Urinary bladder (tissue), 3 donors: ENCODE measurements at regions not wholly inside any gene's neighbourhood (a gene's known extent, or its start where the extent isn't known, plus 50 kb on each side); places are given as distances from the start of the nearest gene placed in this dataset.

Source experiments
- DNase-seq: peaks from one replicate; pipeline ENCODE4 v3.0.0-alpha.2; 2015; ENCODE audit errors: extremely low spot score
- H3K27ac ChIP-seq: one replicate; pipeline ENCODE4 v1.5.1; 2013; ENCODE audit warnings: low read depth, mild to moderate bottlenecking, moderate library complexity
- H3K36me3 ChIP-seq: one replicate; pipeline ENCODE4 v1.6.1; 2013; ENCODE audit warnings: mild to moderate bottlenecking, moderate library complexity; ENCODE audit not compliant: insufficient read depth
- H3K4me1 ChIP-seq: one replicate; pipeline ENCODE4 v1.6.1; 2013; ENCODE audit warnings: mild to moderate bottlenecking, moderate library complexity; ENCODE audit not compliant: insufficient read depth
- H3K4me3 ChIP-seq: one replicate; pipeline ENCODE4 v1.5.1; 2013; ENCODE audit warnings: low read depth, low read length
- WGBS: extraction: QIAGEN DNeasy Blood & Tissue Kit; methylation state at CpG from one replicate; pipeline ENCODE4 v1.1.7; 2013; 5-methylcytosine and 5-hydroxymethylcytosine counted together
- donor health status: healthy with polysubstance abuse.
- donor health status: healthy.

- WGBS: 85% methylated on average over 3 of the region's 3 CpGs
- no peaks in the 10 kb centered on the region for H3K36me3 ChIP-seq
- no peak overlapping the region for H3K27ac ChIP-seq
- no peak overlapping the region for H3K4me3 ChIP-seq
- no peaks in the 10 kb centered on the region for H3K4me1 ChIP-seq
- no peak for DNase-seq
These were observed 462.9 kb downstream of the COG6 start for GRCh38 chr13:40118337-40118736.

GRCh38 chr13:40119852-40120251, 464.4 kb downstream of the COG6 start:
- Histone ChIP-seq H3K36me3 (no peaks in the 10 kb centered on the region), H3K4me3 (no peak overlapping the region), H3K4me1 (no peaks in the 10 kb centered on the region), H3K27ac (no peak overlapping the region)
- no peak for DNase-seq
- WGBS: 91% methylated on average over 1 of the region's 1 CpG

DNA sequence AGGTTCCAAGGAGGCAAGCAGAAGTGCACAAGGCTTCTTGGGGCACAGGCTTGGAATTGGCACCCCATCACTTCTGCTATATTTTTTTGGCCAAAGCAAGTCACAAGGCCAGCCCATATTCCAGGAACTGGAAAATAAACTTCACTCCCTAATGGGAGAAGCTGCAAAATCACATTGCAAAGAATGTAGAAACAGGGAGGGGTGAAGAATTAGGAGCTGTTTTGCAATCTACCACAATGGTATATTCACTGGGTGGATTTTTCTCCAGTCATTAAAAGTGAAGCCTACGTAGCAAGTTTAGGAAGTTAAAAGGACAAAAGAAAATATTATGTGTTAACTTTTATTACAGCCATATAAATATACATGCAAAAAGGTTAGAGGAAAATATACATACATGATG, 464.8 kb downstream of the COG6 start:
- Histone ChIP-seq H3K4me1 (no peaks in the 10 kb centered on the region), H3K27ac (no peak overlapping the region), H3K36me3 (no peaks in the 10 kb centered on the region), H3K4me3 (no peak overlapping the region)
- 76% methylated on average over 1 of the region's 1 CpG for WGBS
- DNase-seq: no peak

DNA sequence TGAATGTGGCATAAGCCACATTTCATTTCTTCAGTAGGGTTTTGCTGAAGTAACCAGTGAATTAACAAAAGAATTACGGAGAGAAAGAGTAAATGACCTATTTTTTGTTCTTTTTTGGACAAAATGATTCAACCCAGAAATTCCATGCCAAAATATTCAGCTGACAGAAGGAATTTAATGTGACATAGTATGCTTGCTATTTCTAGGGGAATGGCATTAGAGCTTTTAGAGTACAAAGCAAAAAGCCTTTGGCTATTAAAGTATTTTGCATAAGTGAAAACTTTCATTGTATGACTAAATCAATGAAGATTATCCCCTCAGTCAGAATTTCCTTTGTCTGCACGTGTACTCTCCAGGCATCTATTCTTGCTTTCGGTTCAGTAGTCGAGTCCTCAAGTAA, 465.3 kb downstream of the COG6 start:
- Histone ChIP-seq H3K36me3 (no peaks in the 10 kb centered on the region), H3K4me1 (no peaks in the 10 kb centered on the region), H3K27ac (no peak overlapping the region), H3K4me3 (no peak overlapping the region)
- 69% methylated on average over 3 of the region's 4 CpGs for WGBS
- no peak for DNase-seq

- DNase-seq: no peak
- 65% methylated on average over 2 of the region's 2 CpGs for WGBS
- no peak overlapping the region for H3K4me3 ChIP-seq
- no peak overlapping the region for H3K27ac ChIP-seq
- H3K36me3 ChIP-seq: no peaks in the 10 kb centered on the region
- no peaks in the 10 kb centered on the region for H3K4me1 ChIP-seq
These were observed 466.3 kb downstream of the COG6 start for GRCh38 chr13:40121722-40122121.

DNA sequence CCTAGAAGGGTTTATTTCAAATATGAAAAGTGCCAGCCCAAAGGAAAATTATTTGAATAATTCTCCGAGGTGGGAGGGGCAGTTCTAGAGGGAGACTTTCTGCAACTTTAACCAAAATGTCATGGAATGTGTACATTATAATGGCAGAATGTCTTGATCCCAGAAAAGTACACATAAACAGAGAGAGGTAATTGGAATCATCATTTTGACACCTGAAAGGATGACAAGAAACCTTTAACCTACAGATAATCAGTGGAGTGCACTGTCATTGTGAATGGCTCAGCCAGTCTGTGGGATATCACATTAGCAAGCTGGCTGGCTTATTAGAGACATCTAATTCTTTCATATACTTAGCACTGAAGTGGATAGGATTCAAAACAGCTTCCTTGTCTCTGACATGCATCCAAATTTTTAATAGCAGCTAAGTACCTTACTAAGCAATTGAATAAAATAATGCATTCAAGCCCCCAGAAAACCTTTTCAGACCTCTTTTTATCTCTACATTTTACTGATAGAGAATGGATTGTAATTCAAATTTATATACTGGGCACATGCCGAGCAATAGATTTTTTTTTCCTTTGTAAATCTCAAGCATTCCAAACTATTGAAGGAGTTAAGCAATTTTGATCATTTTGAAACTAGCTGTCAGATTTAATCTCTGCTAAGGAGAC, 468.6 kb downstream of the COG6 start:
- no peak for DNase-seq

DNA sequence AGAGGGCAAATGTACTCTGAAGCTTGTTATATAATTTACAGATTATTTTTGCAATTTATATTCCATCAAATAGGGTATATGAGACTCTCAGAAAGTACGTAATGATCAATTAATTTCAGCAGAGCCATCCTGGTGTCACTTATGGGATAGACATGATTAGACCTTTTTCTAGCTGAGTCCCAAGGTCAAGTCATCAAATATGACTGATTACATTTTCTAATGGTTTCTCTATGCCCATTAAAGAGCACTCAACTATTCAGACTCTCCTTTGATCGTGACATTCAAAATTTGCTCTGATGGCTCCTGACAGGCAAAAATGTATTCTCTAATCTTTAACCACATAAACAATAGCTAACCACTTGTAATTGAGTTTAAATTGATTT, 469.2 kb downstream of the COG6 start:
- no peak for DNase-seq
- no peaks in the 10 kb centered on the region for H3K36me3 ChIP-seq
- no peak overlapping the region for H3K4me3 ChIP-seq
- no peaks in the 10 kb centered on the region for H3K4me1 ChIP-seq
- 87% methylated on average over 2 of the region's 2 CpGs for WGBS
- no peak overlapping the region for H3K27ac ChIP-seq

More for the DNA sequence above, 468.6 kb downstream of the COG6 start:
- Histone ChIP-seq H3K27ac (no peak overlapping the region), H3K4me1 (no peaks in the 10 kb centered on the region), H3K4me3 (no peak overlapping the region), H3K36me3 (no peaks in the 10 kb centered on the region)
- WGBS: 63% methylated on average over 2 of the region's 2 CpGs

DNA sequence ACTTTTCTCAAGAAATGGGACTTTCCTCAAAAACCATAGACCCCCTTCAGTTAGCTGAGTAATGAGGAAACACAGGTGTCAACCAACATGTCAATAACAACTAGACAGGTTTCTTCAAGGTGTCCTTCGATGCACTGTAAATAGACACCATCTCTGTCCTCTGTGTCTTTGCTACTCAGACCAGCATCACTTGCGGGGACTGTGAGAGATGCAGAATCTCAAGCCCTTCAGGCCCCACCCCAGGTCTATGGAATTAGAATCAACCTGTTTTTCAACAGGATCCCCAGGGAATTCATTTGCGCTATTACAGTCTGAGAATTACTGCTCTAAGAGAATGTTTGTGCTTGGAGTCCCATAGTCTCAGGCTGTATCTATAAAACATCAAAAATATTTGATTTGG, 469.9 kb downstream of the COG6 start:
- WGBS: 96% methylated on average over 3 of the region's 3 CpGs
- H3K36me3 ChIP-seq: no peaks in the 10 kb centered on the region
- no peak overlapping the region for H3K27ac ChIP-seq
- DNase-seq: no peak
- no peak overlapping the region for H3K4me3 ChIP-seq
- H3K4me1 ChIP-seq: no peaks in the 10 kb centered on the region

DNA sequence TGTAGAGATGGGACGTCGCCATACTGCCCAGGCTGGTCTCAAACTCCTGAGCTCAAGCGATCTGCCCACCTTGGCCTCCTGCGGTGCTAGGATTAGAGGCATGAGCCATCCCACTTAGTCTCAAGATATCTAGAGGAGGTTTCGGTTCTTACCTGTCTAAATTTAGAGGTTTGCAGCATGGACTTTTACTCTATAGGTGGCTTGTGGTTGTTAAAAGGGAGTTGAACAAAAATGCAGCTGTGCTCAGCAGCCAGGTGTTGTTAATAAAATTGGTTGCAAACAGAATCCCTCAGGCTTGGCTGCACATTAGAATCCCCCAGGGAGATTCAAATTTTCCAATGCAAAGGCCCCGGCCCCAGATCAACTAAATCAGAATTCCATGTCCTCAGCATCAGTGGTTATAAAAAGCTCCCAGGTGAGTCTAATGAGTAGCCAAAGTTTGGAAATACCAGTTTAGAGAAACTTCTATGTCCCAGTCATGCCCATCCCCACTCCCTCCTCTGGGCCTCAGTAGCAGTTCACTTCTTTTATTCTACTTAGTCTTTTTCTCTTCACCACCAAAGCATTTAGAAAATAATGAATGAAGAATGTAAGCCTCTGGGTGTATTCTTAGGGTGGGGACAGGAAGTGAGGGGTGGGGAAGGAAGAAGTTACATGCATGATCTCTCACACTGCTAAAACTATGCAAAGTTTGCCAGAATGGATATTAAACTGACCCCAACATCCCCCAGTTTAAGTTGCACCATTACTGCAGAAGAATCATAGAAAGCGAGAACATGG, 471.0 kb downstream of the COG6 start:
- no peak for DNase-seq
- Histone ChIP-seq H3K36me3 (no peaks in the 10 kb centered on the region), H3K27ac (no peak overlapping the region), H3K4me3 (no peak overlapping the region), H3K4me1 (no peaks in the 10 kb centered on the region)
- WGBS: 95% methylated on average over 7 of the region's 7 CpGs

- no peaks in the 10 kb centered on the region for H3K36me3 ChIP-seq
- H3K4me1 ChIP-seq: no peaks in the 10 kb centered on the region
- DNase-seq: no peak
- H3K27ac ChIP-seq: no peak overlapping the region
- no peak overlapping the region for H3K4me3 ChIP-seq
These were observed 472.0 kb downstream of the COG6 start for GRCh38 chr13:40127476-40127875.

DNA sequence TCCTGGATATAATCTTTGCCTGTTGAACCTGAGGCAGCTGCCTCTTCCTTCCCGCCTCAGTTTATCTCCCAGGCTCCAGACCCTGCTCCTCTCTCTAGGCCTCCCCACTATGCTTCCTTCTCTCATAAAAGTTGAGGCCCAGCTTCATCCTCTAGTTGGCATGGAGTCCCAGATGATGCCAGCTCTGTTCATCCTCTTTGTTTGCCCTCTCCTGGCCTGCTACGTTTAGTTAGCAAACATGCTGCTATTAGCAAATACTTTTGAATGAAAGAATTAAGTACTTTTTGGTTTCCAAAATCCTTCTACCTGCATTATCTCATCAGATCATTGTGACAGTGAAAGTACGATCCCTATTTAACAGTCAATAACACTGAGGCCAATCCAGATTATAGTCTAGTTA, 472.5 kb downstream of the COG6 start:
- no peaks in the 10 kb centered on the region for H3K36me3 ChIP-seq
- DNase-seq: no peak
- H3K4me1 ChIP-seq: no peaks in the 10 kb centered on the region
- no peak overlapping the region for H3K4me3 ChIP-seq
- 90% methylated on average over 3 of the region's 3 CpGs for WGBS
- no peak overlapping the region for H3K27ac ChIP-seq

DNA sequence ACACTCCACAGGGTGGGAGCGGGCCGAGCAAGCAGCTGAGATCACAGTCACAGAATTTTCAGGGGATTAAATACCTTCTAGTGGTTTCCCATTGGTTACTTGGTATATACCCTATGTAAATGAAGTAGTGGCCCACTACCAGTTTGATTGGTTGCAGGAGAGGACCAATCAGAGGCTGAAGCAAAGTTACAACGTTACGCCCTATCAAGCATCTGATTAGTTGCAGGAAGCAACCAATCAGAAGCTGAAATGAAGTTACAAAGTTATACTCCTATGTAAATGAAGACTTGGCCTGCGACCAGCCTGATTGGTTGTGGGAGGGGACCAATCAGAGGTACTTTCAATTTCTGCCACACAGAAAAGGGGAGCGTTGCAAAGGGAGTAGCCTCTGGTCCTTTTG, 474.0 kb downstream of the COG6 start:
- Histone ChIP-seq H3K36me3 (no peaks in the 10 kb centered on the region), H3K4me1 (no peaks in the 10 kb centered on the region), H3K27ac (no peak overlapping the region), H3K4me3 (no peak overlapping the region)
- 96% methylated on average over 6 of the region's 6 CpGs for WGBS
- no peak for DNase-seq

- H3K4me3 ChIP-seq: no peak overlapping the region
- no peak for DNase-seq
- no peaks in the 10 kb centered on the region for H3K36me3 ChIP-seq
- no peaks in the 10 kb centered on the region for H3K4me1 ChIP-seq
- H3K27ac ChIP-seq: no peak overlapping the region
- 86% methylated on average over 6 of the region's 6 CpGs for WGBS
These were observed 475.6 kb downstream of the COG6 start for GRCh38 chr13:40130871-40131636.

- no peak for DNase-seq
- no peak overlapping the region for H3K27ac ChIP-seq
- H3K4me3 ChIP-seq: no peak overlapping the region
- WGBS: 82% methylated on average over 3 of the region's 3 CpGs
- H3K4me1 ChIP-seq: no peaks in the 10 kb centered on the region
- no peaks in the 10 kb centered on the region for H3K36me3 ChIP-seq
These were observed 476.8 kb downstream of the COG6 start for GRCh38 chr13:40132249-40132648.
